HG03520 (cell line): ENCODE measurements at regions not wholly inside any gene's neighbourhood (a gene's known extent, or its start where the extent isn't known, plus 50 kb on each side); places are given as distances from the start of the nearest gene placed in this dataset.
"Not testable (repeated sequence)": the region's sequence is repeated elsewhere in the genome, so short reads cannot be mapped to it uniquely, and the experiment has no call there.

Source experiments
- ATAC-seq: cut with Tn5 transposase; IDR thresholded peaks from one replicate; pipeline ENCODE4 v1.9.1; 2021; ENCODE audit warnings: mild to moderate bottlenecking, moderate library complexity; ENCODE audit not compliant: unreplicated experiment

GRCh38 chr15:26084771-26085170, 221.6 kb upstream of the ATP10A start:
- no peak for ATAC-seq

GRCh38 chr15:26083896-26084295, 220.8 kb upstream of the ATP10A start:
- no peak for ATAC-seq

GRCh38 chr15:26083457-26083856, 220.3 kb upstream of the ATP10A start:
- ATAC-seq: no peak

GRCh38 chr15:26082221-26083109, 219.3 kb upstream of the ATP10A start:
- ATAC-seq: peak; percentile 92

GRCh38 chr15:26081758-26082220, 218.7 kb upstream of the ATP10A start:
- ATAC-seq: peak; percentile 5

- no peak for ATAC-seq
Measured at GRCh38 chr15:26075770-26076169, 212.6 kb upstream of the ATP10A start.

- ATAC-seq: no peak
Measured at GRCh38 chr15:26073430-26074333, 210.6 kb upstream of the ATP10A start.

GRCh38 chr15:26070095-26070532, 207.0 kb upstream of the ATP10A start:
- no peak for ATAC-seq

GRCh38 chr15:26069231-26069641, 206.1 kb upstream of the ATP10A start:
- no peak for ATAC-seq

GRCh38 chr15:26066896-26067295, 203.8 kb upstream of the ATP10A start:
- ATAC-seq: no peak

- no peak for ATAC-seq
Measured at GRCh38 chr15:26065723-26066122, 202.6 kb upstream of the ATP10A start.

GRCh38 chr15:26061248-26061647, 198.1 kb upstream of the ATP10A start:
- no peak for ATAC-seq

- not testable (repeated sequence) for ATAC-seq
Measured at GRCh38 chr15:26056766-26057165, 193.6 kb upstream of the ATP10A start.

GRCh38 chr15:26051761-26052675, 188.9 kb upstream of the ATP10A start:
- ATAC-seq: no peak

- no peak for ATAC-seq
Measured at GRCh38 chr15:26050984-26051383, 187.9 kb upstream of the ATP10A start.

GRCh38 chr15:26049900-26050657, 187.0 kb upstream of the ATP10A start:
- ATAC-seq: no peak

- no peak for ATAC-seq
Measured at GRCh38 chr15:26048669-26049068, 185.5 kb upstream of the ATP10A start.

- no peak for ATAC-seq
Measured at GRCh38 chr15:26045516-26045915, 182.4 kb upstream of the ATP10A start.

- ATAC-seq: no peak
Measured at GRCh38 chr15:26043018-26043417, 179.9 kb upstream of the ATP10A start.

- ATAC-seq: no peak
Measured at GRCh38 chr15:26038693-26039092, 175.6 kb upstream of the ATP10A start.
